K562 (cell line): ENCODE measurements at regions not wholly inside any gene's neighbourhood (a gene's known extent, or its start where the extent isn't known, plus 50 kb on each side); places are given as distances from the start of the nearest gene placed in this dataset.

ENCODE experiments used
- ATAC-seq: fragments of 200-7000 bp; cut with Tn5 transposase; 3 replicates; pipeline ENCODE4 v1.9.1; 2020; ENCODE audit warnings: moderate library complexity
- BruUV-seq: library from RNA; stranded (reverse); fragments of 400-500 nt; replicated peaks from 2 replicates; lab custom pipeline; 2021; lab: Mats Ljungman, UMichigan
- CTCF ChIA-PET: fragments of 300-600 bp; formaldehyde crosslinking; extraction: SDS; loops from one replicate; lab custom pipeline; 2021; ENCODE audit warnings: low intra/inter-chr PET ratio; lab: Yijun Ruan, JAX
- POLR2A ChIA-PET: fragments of 300-600, 350-650 bp; sonication (Branson Sonifier 250); formaldehyde crosslinking; extraction: SDS; loops from one replicate; lab custom pipeline; 2021; ENCODE audit warnings: antibody characterized with exemption, inconsistent platforms; lab: Yijun Ruan, JAX
- DNase-seq, 4 experiments: peaks; one replicate each; pipeline versions ENCODE4 v3.0.0 to v3.0.0-alpha.2; 2011 to 2018; ENCODE audit warnings: low spot score in 3 of 4, mixed read lengths in 3 of 4; ENCODE audit errors: extremely low read depth in 1 of 4
- FAIRE-seq: peaks from 2 replicates; lab custom pipeline; 2011; peaks lifted over from hg19 to GRCh38; lab: Jason Lieb, UNC
- H2AFZ ChIP-seq: 2 replicates; pipeline ENCODE4 v1.6.0; 2011; ENCODE audit warnings: low read depth, low read length, control low read depth, inconsistent platforms
- H3K27ac ChIP-seq: fragments of 200-600 bp; 3 replicates; pipeline ENCODE4 v1.8.0; 2011; ENCODE audit warnings: low read depth, mild to moderate bottlenecking, control low read depth, inconsistent platforms, low read length, moderate library complexity, mixed read lengths; ENCODE audit errors: extremely low read depth
- H3K27me3 ChIP-seq, 2 experiments: fragments of 300-600 bp in 1 of 2; 2 replicates in 1 of 2; 3 replicates in 1 of 2; pipeline versions ENCODE4 v1.6.0 to v1.8.0; 2011; ENCODE audit warnings: inconsistent platforms in 2 of 2, low read length in 2 of 2, mild to moderate bottlenecking in 1 of 2, mixed read lengths in 1 of 2, moderate library complexity in 1 of 2; ENCODE audit not compliant: control insufficient read depth in 2 of 2, insufficient read depth in 2 of 2
- H3K36me3 ChIP-seq: fragments of 300-600 bp; 3 replicates; pipeline ENCODE4 v1.8.0; 2011; ENCODE audit warnings: mild to moderate bottlenecking, low read length, inconsistent platforms; ENCODE audit not compliant: control insufficient read depth, insufficient read depth
- H3K4me1 ChIP-seq, 2 experiments: fragments of 200-600 bp in 1 of 2; replicated peaks in 1 of 2; 2 replicates in 1 of 2; 3 replicates in 1 of 2; pipeline versions ENCODE4 v1.5.1 to v1.8.0; 2011; ENCODE audit warnings: inconsistent platforms in 2 of 2, low read length in 2 of 2, mild to moderate bottlenecking in 1 of 2, mixed read lengths in 1 of 2, moderate library complexity in 1 of 2; ENCODE audit not compliant: control insufficient read depth in 2 of 2, insufficient read depth in 2 of 2
- H3K4me2 ChIP-seq: 2 replicates; pipeline ENCODE4 v1.6.1; 2011; ENCODE audit warnings: low read length, control low read depth, inconsistent platforms, mixed read lengths; ENCODE audit not compliant: insufficient read depth
- H3K4me3 ChIP-seq: fragments of 200-600 bp; sonication (generic), shearing (Covaris generic); 2 replicates; pipeline ENCODE4 v1.5.1; 2016; ENCODE audit warnings: control low read depth, inconsistent platforms
- H3K79me2 ChIP-seq: fragments of 200-600 bp; 3 replicates; pipeline ENCODE4 v1.8.0; 2011; ENCODE audit warnings: low read length, inconsistent platforms; ENCODE audit not compliant: control insufficient read depth, insufficient read depth
- H3K9ac ChIP-seq, 2 experiments: 2 replicates each; pipeline versions ENCODE4 v1.6.0 to v1.6.1; 2011; ENCODE audit warnings: low read depth in 2 of 2, low read length in 2 of 2, control low read depth in 1 of 2, inconsistent platforms in 1 of 2, mild to moderate bottlenecking in 1 of 2, mixed read lengths in 1 of 2; ENCODE audit not compliant: insufficient read depth in 1 of 2
- H3K9me1 ChIP-seq: one replicate; pipeline ENCODE4 v1.6.0; 2011; ENCODE audit warnings: inconsistent platforms, mild to moderate bottlenecking, low read length, moderate library complexity; ENCODE audit not compliant: control insufficient read depth, insufficient read depth
- H3K9me3 ChIP-seq: replicated peaks from 2 replicates; pipeline ENCODE4 v1.5.1; 2011; ENCODE audit warnings: low read depth, low read length, inconsistent platforms; ENCODE audit not compliant: control insufficient read depth, insufficient read depth
- H4K20me1 ChIP-seq: replicated peaks from 2 replicates; pipeline ENCODE4 v1.6.1; 2011; ENCODE audit warnings: low read length, inconsistent platforms, mixed read lengths; ENCODE audit not compliant: control insufficient read depth, insufficient read depth
- ATF3 ChIP-seq, 2 experiments: fragments of 450-650 bp in 1 of 2; sonication (generic) in 1 of 2; formaldehyde crosslinking in 1 of 2; IDR thresholded peaks in 1 of 2; conservative IDR thresholded peaks in 1 of 2; 2 replicates each; pipeline versions ENCODE4 v1.6.1 to v1.8.1; 2016 to 2023; ENCODE audit warnings: mild to moderate bottlenecking in 2 of 2, moderate library complexity in 2 of 2, inconsistent platforms in 1 of 2, missing genetic modification reagents in 1 of 2
- ATF7 ChIP-seq: fragments of 450-650 bp; IDR thresholded peaks from 2 replicates; pipeline ENCODE4 v1.7.1; 2014; ENCODE audit warnings: mild to moderate bottlenecking, moderate library complexity
- CCAR2 ChIP-seq: fragments of 200-400 bp; formaldehyde crosslinking; IDR thresholded peaks from 2 replicates; pipeline ENCODE4 v1.6.1; 2017; ENCODE audit warnings: mild to moderate bottlenecking, low read depth, low read length
- ESRRB ChIP-seq: fragments of 250-450 bp; sonication (Bioruptor Pico); IDR thresholded peaks from 2 replicates; pipeline ENCODE4 v1.5.0; 2020; ENCODE audit warnings: mild to moderate bottlenecking, moderate library complexity, borderline replicate concordance
- HDAC8 ChIP-seq: fragments of 450-650 bp; IDR thresholded peaks from 2 replicates; pipeline ENCODE4 v1.6.1; 2016; ENCODE audit warnings: mild to moderate bottlenecking, missing genetic modification characterization, moderate library complexity, missing compliant biosample characterization
- HLTF ChIP-seq: fragments of 450-650 bp; IDR thresholded peaks from 2 replicates; pipeline ENCODE4 v1.6.1; 2016
- PKNOX1 ChIP-seq: fragments of 450-650 bp; IDR thresholded peaks from 2 replicates; pipeline ENCODE4 v1.6.1; 2016
- PML ChIP-seq: IDR thresholded peaks from 2 replicates; pipeline ENCODE4 v1.6.1; 2012; ENCODE audit warnings: low read length, inconsistent platforms
- POLR2G ChIP-seq: fragments of 200-400 bp; formaldehyde crosslinking; IDR thresholded peaks from 2 replicates; pipeline ENCODE4 v1.6.1; 2017; ENCODE audit warnings: low read depth, mild to moderate bottlenecking, antibody characterized with exemption, low read length, moderate library complexity
- PTBP1 ChIP-seq: fragments of 200-400 bp; formaldehyde crosslinking; IDR thresholded peaks from 2 replicates; pipeline ENCODE4 v1.6.1; 2017; ENCODE audit warnings: low read depth, low read length
- RB1 ChIP-seq: fragments of 450-650 bp; IDR thresholded peaks from 2 replicates; pipeline ENCODE4 v1.6.1; 2017; ENCODE audit warnings: low read depth, mild to moderate bottlenecking
- TAF7 ChIP-seq: fragments of 450-650 bp; IDR thresholded peaks from 2 replicates; pipeline ENCODE4 v1.6.1; 2016; ENCODE audit warnings: missing genetic modification characterization, missing compliant biosample characterization
- TRIM24 ChIP-seq, 2 experiments: fragments of 450-650 bp; IDR thresholded peaks; 2 replicates each; pipeline ENCODE4 v1.6.1; 2016
- WGBS: fragments of 100-300 bp; shearing (Covaris generic); methylation state at CpG from one replicate; pipeline ENCODE4 v1.1.6; 2016; ENCODE audit warnings: low coverage, mixed read lengths; ENCODE audit not compliant: insufficient coverage; ENCODE audit errors: missing lambda C conversion rate; 5-methylcytosine and 5-hydroxymethylcytosine counted together
- in situ Hi-C: fragments of 300-500 bp; cut with MboI; formaldehyde crosslinking; loops from 4 replicates; pipeline ENCODE4 v1.15.0; 2018; ENCODE audit warnings: inconsistent platforms, mixed read lengths
- intact Hi-C: fragments of 100-400 bp; cut with micrococcal nuclease; formaldehyde crosslinking; loops from 2 replicates; pipeline ENCODE4 v1.14.2; 2022

GRCh38 chr7:8908889-8909288, 475.5 kb downstream of the NXPH1 start:
- H3K4me1 ChIP-seq = no peaks in the 10 kb centered on the region
- no peaks in the 10 kb centered on the region for H3K27me3 ChIP-seq
- TF ChIP-seq ESRRB = no peak
- TF ChIP-seq TAF7 (tag) = no peak
- TF ChIP-seq RB1 = no peak
- no peak for TF ChIP-seq TRIM24 (IDR thresholded peaks at IDR 0.05)
- no peak for TF ChIP-seq POLR2G
- no peak for TF ChIP-seq HDAC8 (tag)
- no peak for TF ChIP-seq ATF7
- no peak for TF ChIP-seq PML
- TF ChIP-seq PTBP1 = no peak
- peak; percentile 40; the same call in 1 of the 2 replicates for TF ChIP-seq ATF3 (IDR thresholded peaks at IDR 0.05)
- TF ChIP-seq ATF3 (CRISPR knock-in tag; conservative IDR thresholded peaks at IDR 0.05) = no peak
- TF ChIP-seq HLTF = no peak
- no peak for TF ChIP-seq CCAR2
- TF ChIP-seq PKNOX1 = peak; percentile 71
- no peak for DNase-seq
- intact Hi-C loops (no loop called here), in situ Hi-C loops (no loop called here)
- no peak for ATAC-seq
- ChIA-PET POLR2A (interaction anchor here (0.6 kb wide), 1 partner anchor 180 kb away, joined by 3 read pairs; no protein-coding TSS in a partner anchor), CTCF (no interaction called here)
- no peaks in the 10 kb centered on the region for H4K20me1 ChIP-seq
- no peaks in the 10 kb centered on the region for H3K79me2 ChIP-seq
- no peaks in the 10 kb centered on the region for H3K36me3 ChIP-seq
- 0% methylated on average over 1 of the region's 1 CpG for WGBS
- H3K9me3 ChIP-seq = no peaks in the 10 kb centered on the region
- H3K4me3 ChIP-seq = no peak overlapping the region
- no TSS peak for BruUV-seq
- H2AFZ ChIP-seq = no peak overlapping the region
- no peak overlapping the region for H3K4me2 ChIP-seq
- FAIRE-seq = no peak
- H3K27ac ChIP-seq = no peak overlapping the region
- no peaks in the 10 kb centered on the region for H3K9me1 ChIP-seq
- no peak overlapping the region for H3K9ac ChIP-seq
